ENCODE measurements at regions not wholly inside any gene's neighbourhood (a gene's known extent, or its start where the extent isn't known, plus 50 kb on each side); places are given as distances from the start of the nearest gene placed in this dataset.

- H3K9me3 ChIP-seq (ENCODE audit: low read length), result no peaks in the 10 kb centered on the region
- no peak overlapping the region for H3K4me2 ChIP-seq (ENCODE audit: low read depth, low read length, poor library complexity, severe bottlenecking)
- H3K27ac ChIP-seq (ENCODE audit: low read length), result no peak overlapping the region
- no peak overlapping the region for H2AFZ ChIP-seq (ENCODE audit: low read length)
- no peak overlapping the region for H3K9ac ChIP-seq (ENCODE audit: low read length)
- no peaks in the 10 kb centered on the region for H3K9me2 ChIP-seq (replicated peaks; ENCODE audit: insufficient read depth, low read length)
- H4K20me1 ChIP-seq (ENCODE audit: insufficient read depth, low read depth, low read length), result no peaks in the 10 kb centered on the region
- no peaks in the 10 kb centered on the region for H3K36me3 ChIP-seq (ENCODE audit: insufficient read depth, low read length)
- DNase-seq, result no peak
- H3K27me3 ChIP-seq (ENCODE audit: low read length), result no peaks in the 10 kb centered on the region
- no peak overlapping the region for H3K4me3 ChIP-seq (ENCODE audit: low read length)
- H3K79me2 ChIP-seq (ENCODE audit: low read length), result no peaks in the 10 kb centered on the region
- no peaks in the 10 kb centered on the region for H3K4me1 ChIP-seq (ENCODE audit: low read length)
Measured at GRCh38 chr7:13217768-13218167, 530.3 kb downstream of the ARL4A start.

GRCh38 chr7:13225068-13225467 is 537.6 kb downstream of the ARL4A start:
- Histone ChIP-seq H4K20me1 (ENCODE audit: insufficient read depth, low read depth, low read length) (no peaks in the 10 kb centered on the region), H3K9ac (ENCODE audit: low read length) (no peak overlapping the region), H3K36me3 (ENCODE audit: insufficient read depth, low read length) (no peaks in the 10 kb centered on the region), H3K79me2 (ENCODE audit: low read length) (no peaks in the 10 kb centered on the region), H3K27ac (ENCODE audit: low read length) (no peak overlapping the region), H2AFZ (ENCODE audit: low read length) (no peak overlapping the region), H3K27me3 (ENCODE audit: low read length) (no peaks in the 10 kb centered on the region), H3K4me2 (ENCODE audit: low read depth, low read length, poor library complexity, severe bottlenecking) (no peak overlapping the region), H3K9me3 (ENCODE audit: low read length) (no peaks in the 10 kb centered on the region), H3K9me2 (replicated peaks; ENCODE audit: insufficient read depth, low read length) (no peaks in the 10 kb centered on the region), H3K4me3 (ENCODE audit: low read length) (no peak overlapping the region), H3K4me1 (ENCODE audit: low read length) (no peaks in the 10 kb centered on the region)
- no peak for DNase-seq

- DNase-seq, result no peak
- no peak overlapping the region for H3K9ac ChIP-seq (ENCODE audit: low read length)
- no peak overlapping the region for H3K4me3 ChIP-seq (ENCODE audit: low read length)
- no peak overlapping the region for H3K4me2 ChIP-seq (ENCODE audit: low read depth, low read length, poor library complexity, severe bottlenecking)
- H3K9me3 ChIP-seq (ENCODE audit: low read length), result no peaks in the 10 kb centered on the region
- no peak overlapping the region for H3K27ac ChIP-seq (ENCODE audit: low read length)
- no peak overlapping the region for H2AFZ ChIP-seq (ENCODE audit: low read length)
- H3K36me3 ChIP-seq (ENCODE audit: insufficient read depth, low read length), result no peaks in the 10 kb centered on the region
- H3K4me1 ChIP-seq (ENCODE audit: low read length), result no peaks in the 10 kb centered on the region
- no peaks in the 10 kb centered on the region for H3K27me3 ChIP-seq (ENCODE audit: low read length)
- no peaks in the 10 kb centered on the region for H3K79me2 ChIP-seq (ENCODE audit: low read length)
- no peaks in the 10 kb centered on the region for H3K9me2 ChIP-seq (replicated peaks; ENCODE audit: insufficient read depth, low read length)
- H4K20me1 ChIP-seq (ENCODE audit: insufficient read depth, low read depth, low read length), result no peaks in the 10 kb centered on the region
Measured at GRCh38 chr7:13226385-13226784, 539.0 kb downstream of the ARL4A start.

- Histone ChIP-seq H3K27me3 (ENCODE audit: low read length) (no peaks in the 10 kb centered on the region), H3K4me1 (ENCODE audit: low read length) (no peaks in the 10 kb centered on the region), H2AFZ (ENCODE audit: low read length) (no peak overlapping the region), H3K9me3 (ENCODE audit: low read length) (no peaks in the 10 kb centered on the region), H3K4me2 (ENCODE audit: low read depth, low read length, poor library complexity, severe bottlenecking) (no peak overlapping the region), H4K20me1 (ENCODE audit: insufficient read depth, low read depth, low read length) (no peaks in the 10 kb centered on the region), H3K9me2 (replicated peaks; ENCODE audit: insufficient read depth, low read length) (no peaks in the 10 kb centered on the region), H3K4me3 (ENCODE audit: low read length) (no peak overlapping the region), H3K27ac (ENCODE audit: low read length) (no peak overlapping the region), H3K9ac (ENCODE audit: low read length) (no peak overlapping the region), H3K79me2 (ENCODE audit: low read length) (no peaks in the 10 kb centered on the region), H3K36me3 (ENCODE audit: insufficient read depth, low read length) (no peaks in the 10 kb centered on the region)
- no peak for DNase-seq
Measured at GRCh38 chr7:13231216-13231615, 543.8 kb downstream of the ARL4A start.

GRCh38 chr7:13235436-13235835 is 548.0 kb downstream of the ARL4A start:
- Histone ChIP-seq H3K4me2 (ENCODE audit: low read depth, low read length, poor library complexity, severe bottlenecking) (no peak overlapping the region), H3K27ac (ENCODE audit: low read length) (no peak overlapping the region), H3K36me3 (ENCODE audit: insufficient read depth, low read length) (no peaks in the 10 kb centered on the region), H3K9me3 (ENCODE audit: low read length) (no peaks in the 10 kb centered on the region), H3K4me3 (ENCODE audit: low read length) (no peak overlapping the region), H3K79me2 (ENCODE audit: low read length) (no peaks in the 10 kb centered on the region), H4K20me1 (ENCODE audit: insufficient read depth, low read depth, low read length) (no peaks in the 10 kb centered on the region), H3K27me3 (ENCODE audit: low read length) (no peaks in the 10 kb centered on the region), H3K4me1 (ENCODE audit: low read length) (no peaks in the 10 kb centered on the region), H3K9ac (ENCODE audit: low read length) (no peak overlapping the region), H2AFZ (ENCODE audit: low read length) (no peak overlapping the region), H3K9me2 (replicated peaks; ENCODE audit: insufficient read depth, low read length) (no peaks in the 10 kb centered on the region)
- no peak for DNase-seq

GRCh38 chr7:13236026-13236425 is 548.6 kb downstream of the ARL4A start:
- Histone ChIP-seq H3K4me3 (ENCODE audit: low read length) (no peak overlapping the region), H3K4me1 (ENCODE audit: low read length) (no peaks in the 10 kb centered on the region), H3K9ac (ENCODE audit: low read length) (no peak overlapping the region), H4K20me1 (ENCODE audit: insufficient read depth, low read depth, low read length) (no peaks in the 10 kb centered on the region), H3K36me3 (ENCODE audit: insufficient read depth, low read length) (no peaks in the 10 kb centered on the region), H3K9me3 (ENCODE audit: low read length) (no peaks in the 10 kb centered on the region), H3K27me3 (ENCODE audit: low read length) (no peaks in the 10 kb centered on the region), H3K79me2 (ENCODE audit: low read length) (no peaks in the 10 kb centered on the region), H3K27ac (ENCODE audit: low read length) (no peak overlapping the region), H3K4me2 (ENCODE audit: low read depth, low read length, poor library complexity, severe bottlenecking) (no peak overlapping the region), H3K9me2 (replicated peaks; ENCODE audit: insufficient read depth, low read length) (no peaks in the 10 kb centered on the region), H2AFZ (ENCODE audit: low read length) (no peak overlapping the region)
- no peak for DNase-seq

GRCh38 chr7:13240349-13240748 is 552.9 kb downstream of the ARL4A start:
- no peak overlapping the region for H3K4me2 ChIP-seq (ENCODE audit: low read depth, low read length, poor library complexity, severe bottlenecking)
- H3K79me2 ChIP-seq (ENCODE audit: low read length), result no peaks in the 10 kb centered on the region
- no peak overlapping the region for H2AFZ ChIP-seq (ENCODE audit: low read length)

GRCh38 chr7:13241416-13241815 is 554.0 kb downstream of the ARL4A start:
- Histone ChIP-seq H4K20me1 (ENCODE audit: insufficient read depth, low read depth, low read length) (no peaks in the 10 kb centered on the region), H3K9ac (ENCODE audit: low read length) (no peak overlapping the region), H3K4me1 (ENCODE audit: low read length) (no peaks in the 10 kb centered on the region), H3K79me2 (ENCODE audit: low read length) (no peaks in the 10 kb centered on the region), H3K27me3 (ENCODE audit: low read length) (no peaks in the 10 kb centered on the region), H3K9me3 (ENCODE audit: low read length) (no peaks in the 10 kb centered on the region), H3K9me2 (replicated peaks; ENCODE audit: insufficient read depth, low read length) (no peaks in the 10 kb centered on the region), H3K27ac (ENCODE audit: low read length) (no peak overlapping the region), H3K4me2 (ENCODE audit: low read depth, low read length, poor library complexity, severe bottlenecking) (no peak overlapping the region), H3K4me3 (ENCODE audit: low read length) (no peak overlapping the region), H2AFZ (ENCODE audit: low read length) (no peak overlapping the region), H3K36me3 (ENCODE audit: insufficient read depth, low read length) (no peaks in the 10 kb centered on the region)
- DNase-seq, result no peak

More at GRCh38 chr7:13240349-13240748, 552.9 kb downstream of the ARL4A start:
- no peaks in the 10 kb centered on the region for H4K20me1 ChIP-seq (ENCODE audit: insufficient read depth, low read depth, low read length)
- H3K4me3 ChIP-seq (ENCODE audit: low read length), result no peak overlapping the region
- no peaks in the 10 kb centered on the region for H3K27me3 ChIP-seq (ENCODE audit: low read length)
- no peaks in the 10 kb centered on the region for H3K4me1 ChIP-seq (ENCODE audit: low read length)
- no peaks in the 10 kb centered on the region for H3K9me3 ChIP-seq (ENCODE audit: low read length)
- no peak overlapping the region for H3K9ac ChIP-seq (ENCODE audit: low read length)
- no peaks in the 10 kb centered on the region for H3K36me3 ChIP-seq (ENCODE audit: insufficient read depth, low read length)
- no peak overlapping the region for H3K27ac ChIP-seq (ENCODE audit: low read length)
- no peak for DNase-seq
- no peaks in the 10 kb centered on the region for H3K9me2 ChIP-seq (replicated peaks; ENCODE audit: insufficient read depth, low read length)

- Histone ChIP-seq H3K36me3 (ENCODE audit: insufficient read depth, low read length) (no peaks in the 10 kb centered on the region), H3K27ac (ENCODE audit: low read length) (no peak overlapping the region), H3K9me2 (replicated peaks; ENCODE audit: insufficient read depth, low read length) (no peaks in the 10 kb centered on the region), H3K79me2 (ENCODE audit: low read length) (no peaks in the 10 kb centered on the region), H3K4me3 (ENCODE audit: low read length) (no peak overlapping the region), H3K9ac (ENCODE audit: low read length) (no peak overlapping the region), H3K4me1 (ENCODE audit: low read length) (no peaks in the 10 kb centered on the region), H2AFZ (ENCODE audit: low read length) (no peak overlapping the region), H4K20me1 (ENCODE audit: insufficient read depth, low read depth, low read length) (0 out of 2 replicates have a peak, but pooled peaks cover 4% of the 10 kb centered on the region), H3K9me3 (ENCODE audit: low read length) (no peaks in the 10 kb centered on the region), H3K27me3 (ENCODE audit: low read length) (no peaks in the 10 kb centered on the region), H3K4me2 (ENCODE audit: low read depth, low read length, poor library complexity, severe bottlenecking) (no peak overlapping the region)
- DNase-seq, result no peak
Measured at GRCh38 chr7:13257661-13258060, 570.2 kb downstream of the ARL4A start.
